OCI-LY3 (cell line): ENCODE measurements at regions not wholly inside any gene's neighbourhood (a gene's known extent, or its start where the extent isn't known, plus 50 kb on each side); places are given as distances from the start of the nearest gene placed in this dataset.

Source experiments
- H2AFZ ChIP-seq: fragments of 200-600, 300-600 bp; shearing (Covaris generic); 2 replicates; pipeline ENCODE4 v1.6.0; 2014; ENCODE audit warnings: antibody characterized with exemption, low read depth, low read length
- H3K27ac ChIP-seq: fragments of 200-600, 300-600 bp; sonication (generic); 2 replicates; pipeline ENCODE4 v1.5.1; 2014; ENCODE audit warnings: mild to moderate bottlenecking, low read length, moderate library complexity, mixed read lengths
- H3K27me3 ChIP-seq: fragments of 200-600, 300-600 bp; sonication (generic); 2 replicates; pipeline ENCODE4 v1.6.1; 2014; ENCODE audit warnings: low read depth, low read length, mixed read lengths
- H3K36me3 ChIP-seq: fragments of 200-600, 300-600 bp; sonication (generic); replicated peaks from 2 replicates; pipeline ENCODE3; 2014; ENCODE audit warnings: low read depth, low read length, mixed read lengths
- H3K4me1 ChIP-seq: fragments of 300-600, 200-600 bp; sonication (generic); 2 replicates; pipeline ENCODE4 v1.6.1; 2014; ENCODE audit warnings: low read length, mixed read lengths
- H3K4me2 ChIP-seq: fragments of 200-600, 300-600 bp; sonication (generic); 2 replicates; pipeline ENCODE4 v1.6.1; 2014; ENCODE audit warnings: low read length, mixed read lengths
- H3K4me3 ChIP-seq: fragments of 300-600, 200-600 bp; sonication (generic); 2 replicates; pipeline ENCODE4 v1.5.1; 2014; ENCODE audit warnings: antibody characterized with exemption, mild to moderate bottlenecking, low read length, moderate library complexity
- H3K79me2 ChIP-seq: fragments of 300-600, 200-600 bp; shearing (Covaris generic); 2 replicates; pipeline ENCODE4 v1.6.1; 2014; ENCODE audit warnings: mild to moderate bottlenecking, low read length, mixed read lengths
- H3K9ac ChIP-seq: fragments of 300-600, 200-600 bp; shearing (Covaris generic); 2 replicates; pipeline ENCODE4 v1.6.0; 2014; ENCODE audit warnings: mild to moderate bottlenecking, low read length, moderate library complexity
- H3K9me3 ChIP-seq: fragments of 200-600, 300-600 bp; shearing (Covaris generic); 2 replicates; pipeline ENCODE4 v1.6.1; 2014; ENCODE audit warnings: low read length, mixed read lengths; ENCODE audit not compliant: insufficient read depth
- H4K20me1 ChIP-seq: fragments of 200-600, 300-600 bp; sonication (generic); 2 replicates; pipeline ENCODE4 v1.6.1; 2016; ENCODE audit warnings: low read length, mixed read lengths; ENCODE audit not compliant: insufficient read depth
- CTCF ChIP-seq: fragments of 200-600, 300-600 bp; sonication (generic); IDR thresholded peaks from 2 replicates; pipeline ENCODE4 v1.5.1; 2014; ENCODE audit warnings: antibody characterized with exemption, low read length, low read depth
- EZH2phosphoT487 ChIP-seq: fragments of 200-600 bp; shearing (Covaris generic); IDR thresholded peaks from 2 replicates; pipeline ENCODE4 v1.6.1; 2018; ENCODE audit warnings: antibody characterized with exemption, mixed run types, low read depth

- Histone ChIP-seq H3K4me2 (no peak overlapping the region), H3K9me3 (no peaks in the 10 kb centered on the region), H3K9ac (no peak overlapping the region), H2AFZ (no peak overlapping the region), H4K20me1 (no peaks in the 10 kb centered on the region), H3K4me1 (no peaks in the 10 kb centered on the region), H3K79me2 (no peaks in the 10 kb centered on the region), H3K27me3 (no peaks in the 10 kb centered on the region), H3K36me3 (no peaks in the 10 kb centered on the region), H3K27ac (no peak overlapping the region), H3K4me3 (no peak overlapping the region)
- TF ChIP-seq CTCF (no peak), EZH2phosphoT487 (no peak)
These were observed 915.2 kb downstream of the RPS29 start for GRCh38 chr14:48670939-48671338.

- Histone ChIP-seq H3K4me2 (no peak overlapping the region), H3K9me3 (no peaks in the 10 kb centered on the region), H3K4me3 (no peak overlapping the region), H4K20me1 (no peaks in the 10 kb centered on the region), H3K27me3 (no peaks in the 10 kb centered on the region), H3K79me2 (no peaks in the 10 kb centered on the region), H3K4me1 (no peaks in the 10 kb centered on the region), H3K9ac (no peak overlapping the region), H2AFZ (0 out of 2 replicates have a peak overlapping the region, but pooled peaks have one; percentile 38), H3K36me3 (no peaks in the 10 kb centered on the region), H3K27ac (no peak overlapping the region)
- TF ChIP-seq CTCF (no peak), EZH2phosphoT487 (no peak)
These were observed 920.9 kb downstream of the RPS29 start for GRCh38 chr14:48665077-48665784.

- TF ChIP-seq EZH2phosphoT487 (no peak), CTCF (no peak)
- no peaks in the 10 kb centered on the region for H3K36me3 ChIP-seq
- H3K79me2 ChIP-seq, result no peaks in the 10 kb centered on the region
- H3K4me2 ChIP-seq, result no peak overlapping the region
- H3K27ac ChIP-seq, result no peak overlapping the region
- no peaks in the 10 kb centered on the region for H3K4me1 ChIP-seq
- no peak overlapping the region for H3K9ac ChIP-seq
- no peaks in the 10 kb centered on the region for H3K27me3 ChIP-seq
- no peak overlapping the region for H2AFZ ChIP-seq
- no peaks in the 10 kb centered on the region for H3K9me3 ChIP-seq
- no peaks in the 10 kb centered on the region for H4K20me1 ChIP-seq
- no peak overlapping the region for H3K4me3 ChIP-seq
These were observed 942.9 kb downstream of the RPS29 start for GRCh38 chr14:48643241-48643640.

- H4K20me1 ChIP-seq, result no peaks in the 10 kb centered on the region
- H2AFZ ChIP-seq, result no peak overlapping the region
- no peak for TF ChIP-seq CTCF
- no peak overlapping the region for H3K9ac ChIP-seq
- no peak overlapping the region for H3K4me3 ChIP-seq
- peak overlapping the region; percentile 53 for H3K4me2 ChIP-seq
- H3K79me2 ChIP-seq, result no peaks in the 10 kb centered on the region
- H3K36me3 ChIP-seq, result no peaks in the 10 kb centered on the region
- H3K9me3 ChIP-seq, result no peaks in the 10 kb centered on the region
- peak overlapping the region; percentile 37 for H3K27ac ChIP-seq
- peaks cover 22% of the 10 kb centered on the region for H3K4me1 ChIP-seq
- H3K27me3 ChIP-seq, result no peaks in the 10 kb centered on the region
These were observed 953.5 kb upstream of the MDGA2 start for GRCh38 chr14:48628870-48629269.
